SK-N-SH treated with all-trans-retinoic acid at 6 μM for 48 hours (cell line): ENCODE measurements at regions not wholly inside any gene's neighbourhood (a gene's known extent, or its start where the extent isn't known, plus 50 kb on each side); places are given as distances from the start of the nearest gene placed in this dataset.
"Not testable (repeated sequence)": the region's sequence is repeated elsewhere in the genome, so short reads cannot be mapped to it uniquely, and the experiment has no call there.

Source experiments
- ATAC-seq: fragments of 200-7000 bp; cut with Tn5 transposase; 3 replicates; pipeline ENCODE4 v1.9.1; 2020; ENCODE audit warnings: mild to moderate bottlenecking, moderate library complexity
- ARNTL ChIP-seq: fragments of 450-650 bp; formaldehyde crosslinking; IDR thresholded peaks from 2 replicates; pipeline ENCODE4 v1.5.0; 2020; ENCODE audit warnings: low read depth, mild to moderate bottlenecking, moderate library complexity, borderline replicate concordance
- BACH2 ChIP-seq: fragments of 250-450 bp; sonication (Bioruptor Pico); IDR thresholded peaks from 2 replicates; pipeline ENCODE4 v1.9.0; 2021; ENCODE audit warnings: mild to moderate bottlenecking, borderline replicate concordance
- CSDC2 ChIP-seq: fragments of 250-450 bp; sonication (Bioruptor Pico); IDR thresholded peaks from 2 replicates; pipeline ENCODE4 v1.5.0; 2020; ENCODE audit warnings: mild to moderate bottlenecking, moderate library complexity
- CSRNP3 ChIP-seq: fragments of 250-450 bp; sonication (Bioruptor Pico); IDR thresholded peaks from 2 replicates; pipeline ENCODE4 v1.5.1; 2021; ENCODE audit warnings: mild to moderate bottlenecking, moderate library complexity
- ESRRG ChIP-seq: fragments of 250-450 bp; sonication (Bioruptor Pico); IDR thresholded peaks from 2 replicates; pipeline ENCODE4 v1.6.1; 2021; ENCODE audit warnings: mild to moderate bottlenecking
- GLIS3 ChIP-seq: fragments of 250-450 bp; sonication (Bioruptor Pico); IDR thresholded peaks from 2 replicates; pipeline ENCODE4 v1.5.0; 2020; ENCODE audit warnings: mild to moderate bottlenecking, moderate library complexity
- ISL1 ChIP-seq: fragments of 250-450 bp; sonication (Bioruptor Pico); IDR thresholded peaks from 2 replicates; pipeline ENCODE4 v2.1.2; 2022; ENCODE audit warnings: mild to moderate bottlenecking, moderate library complexity
- OSR1 ChIP-seq: fragments of 250-450 bp; sonication (Bioruptor Pico); IDR thresholded peaks from 2 replicates; pipeline ENCODE4 v1.8.0; 2022; ENCODE audit warnings: moderate library complexity, mild to moderate bottlenecking, inconsistent platforms
- POU6F1 ChIP-seq: fragments of 250-450 bp; sonication (Bioruptor Pico); IDR thresholded peaks from 2 replicates; pipeline ENCODE4 v1.8.0; 2021; ENCODE audit warnings: low read depth, mild to moderate bottlenecking, moderate library complexity, borderline replicate concordance
- PPARA ChIP-seq: fragments of 250-450 bp; sonication (Bioruptor Pico); IDR thresholded peaks from 2 replicates; pipeline ENCODE4 v1.5.0; 2020; ENCODE audit warnings: mild to moderate bottlenecking, borderline replicate concordance
- RARB ChIP-seq: fragments of 250-450 bp; sonication (Bioruptor Pico); IDR thresholded peaks from 2 replicates; pipeline ENCODE4 v1.8.0; 2021; ENCODE audit warnings: mild to moderate bottlenecking, moderate library complexity
- SNAI2 ChIP-seq: fragments of 250-450 bp; sonication (Bioruptor Pico); IDR thresholded peaks from 2 replicates; pipeline ENCODE4 v1.5.0; 2020; ENCODE audit warnings: mild to moderate bottlenecking, moderate library complexity
- TCF4 ChIP-seq: fragments of 250-450 bp; sonication (Bioruptor Pico); IDR thresholded peaks from 2 replicates; pipeline ENCODE4 v1.8.0; 2021; ENCODE audit warnings: mild to moderate bottlenecking, moderate library complexity, borderline replicate concordance
- TOX ChIP-seq: fragments of 250-450 bp; sonication (Bioruptor Pico); IDR thresholded peaks from 2 replicates; pipeline ENCODE4 v1.8.0; 2021; ENCODE audit warnings: mild to moderate bottlenecking, moderate library complexity, borderline replicate concordance
- TSHZ2 ChIP-seq: fragments of 250-450 bp; sonication (Bioruptor Pico); IDR thresholded peaks from 2 replicates; pipeline ENCODE4 v1.5.0; 2020; ENCODE audit warnings: mild to moderate bottlenecking, moderate library complexity
- ZC3H10 ChIP-seq: fragments of 250-450 bp; sonication (Bioruptor Pico); IDR thresholded peaks from 2 replicates; pipeline ENCODE4 v1.5.1; 2021; ENCODE audit warnings: mild to moderate bottlenecking, moderate library complexity
- ZNF70 ChIP-seq: fragments of 450-650 bp; formaldehyde crosslinking; IDR thresholded peaks from 2 replicates; pipeline ENCODE4 v1.5.0; 2020; ENCODE audit warnings: mild to moderate bottlenecking, moderate library complexity
- TF ChIP-seq, protein P1 (sequence below): fragments of 250-450 bp; sonication (Bioruptor Pico); IDR thresholded peaks from 2 replicates; pipeline ENCODE4 v1.5.1; 2020; ENCODE audit warnings: low read depth, mild to moderate bottlenecking, moderate library complexity
- TF ChIP-seq, protein P2 (sequence below): fragments of 250-450 bp; sonication (Bioruptor Pico); IDR thresholded peaks from 2 replicates; pipeline ENCODE4 v1.8.0; 2020; ENCODE audit warnings: mild to moderate bottlenecking, moderate library complexity, borderline replicate concordance

DNA sequence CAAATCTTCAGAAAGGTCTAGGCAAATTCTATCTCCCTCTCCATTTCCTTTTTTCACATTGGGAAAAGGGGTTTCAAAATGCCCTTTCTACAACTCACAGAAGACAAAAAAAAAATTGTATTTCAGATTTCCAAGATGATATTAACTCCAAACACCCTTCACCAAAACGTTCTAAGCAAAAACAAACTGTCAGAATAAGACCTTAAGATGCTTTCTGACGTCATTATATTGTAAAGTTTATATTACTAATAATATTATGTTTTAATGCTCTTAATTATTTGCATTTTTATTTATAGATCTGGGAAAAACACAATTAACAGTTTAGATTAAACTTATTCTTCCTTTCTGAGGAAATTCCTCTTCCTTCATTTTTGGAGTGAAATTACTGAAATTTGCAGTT is 624.2 kb downstream of the GALC start (continued):
- TF ChIP-seq TOX (no peak), PPARA (CRISPR knock-in tag) (no peak)

DNA sequence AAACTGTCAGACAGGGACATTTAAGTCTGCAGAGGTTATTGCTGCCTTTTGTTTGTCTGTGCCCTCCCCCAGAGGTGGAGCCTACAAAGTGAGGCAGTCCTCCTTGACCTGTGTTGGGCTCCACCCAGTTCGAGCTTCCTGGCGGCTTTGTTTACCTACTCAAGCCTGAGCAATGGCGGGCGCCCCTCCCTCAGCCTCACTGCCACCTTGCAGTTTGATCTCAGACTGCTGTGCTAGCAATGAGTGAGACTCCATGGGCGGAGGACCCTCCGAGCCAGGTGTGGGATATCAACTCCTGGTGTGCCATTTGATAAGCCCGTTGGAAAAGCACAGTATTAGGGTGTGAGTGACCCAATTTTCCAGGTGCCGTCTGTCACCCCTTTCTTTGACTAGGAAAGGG is 632.7 kb downstream of the GALC start:
- ATAC-seq = not testable (repeated sequence)

DNA sequence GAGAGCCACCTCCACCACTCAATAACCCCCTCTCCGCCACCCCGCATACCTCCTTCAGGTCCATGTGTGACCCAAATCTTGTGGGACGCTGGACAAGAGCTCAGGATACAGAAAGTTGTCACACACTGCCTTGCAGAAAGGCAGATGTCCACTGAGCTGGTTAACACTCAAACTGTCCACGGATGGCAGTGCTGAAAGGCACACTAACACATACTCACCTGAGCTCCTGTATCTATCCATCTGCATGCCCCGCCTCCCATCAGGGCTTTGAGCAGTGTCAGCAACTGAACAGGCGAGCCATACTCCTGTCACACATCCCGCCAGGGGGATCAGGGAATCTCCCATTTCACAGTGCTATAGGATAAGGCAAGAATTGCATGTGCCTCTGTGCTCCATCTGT is 642.0 kb downstream of the GALC start:
- TF ChIP-seq TCF4 (CRISPR knock-in tag) (no peak), POU6F1 (CRISPR knock-in tag) (no peak), BACH2 (CRISPR knock-in tag) (no peak), ZNF70 (CRISPR knock-in tag) (no peak), OSR1 (no peak), ISL1 (CRISPR knock-in tag) (no peak), TSHZ2 (CRISPR knock-in tag) (no peak), PPARA (CRISPR knock-in tag) (no peak), ESRRG (CRISPR knock-in tag) (no peak), ARNTL (no peak), ZC3H10 (CRISPR knock-in tag) (no peak), CSDC2 (CRISPR knock-in tag) (no peak), SNAI2 (no peak), RARB (CRISPR knock-in tag) (no peak), CSRNP3 (CRISPR knock-in tag) (no peak)
- TF ChIP-seq, protein P1, sequence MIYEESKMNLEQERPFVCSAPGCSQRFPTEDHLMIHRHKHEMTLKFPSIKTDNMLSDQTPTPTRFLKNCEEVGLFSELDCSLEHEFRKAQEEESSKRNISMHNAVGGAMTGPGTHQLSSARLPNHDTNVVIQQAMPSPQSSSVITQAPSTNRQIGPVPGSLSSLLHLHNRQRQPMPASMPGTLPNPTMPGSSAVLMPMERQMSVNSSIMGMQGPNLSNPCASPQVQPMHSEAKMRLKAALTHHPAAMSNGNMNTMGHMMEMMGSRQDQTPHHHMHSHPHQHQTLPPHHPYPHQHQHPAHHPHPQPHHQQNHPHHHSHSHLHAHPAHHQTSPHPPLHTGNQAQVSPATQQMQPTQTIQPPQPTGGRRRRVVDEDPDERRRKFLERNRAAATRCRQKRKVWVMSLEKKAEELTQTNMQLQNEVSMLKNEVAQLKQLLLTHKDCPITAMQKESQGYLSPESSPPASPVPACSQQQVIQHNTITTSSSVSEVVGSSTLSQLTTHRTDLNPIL = no peak
- no peak for ATAC-seq

- ATAC-seq = no peak
- TF ChIP-seq TCF4 (CRISPR knock-in tag) = no peak
- no peak for TF ChIP-seq GLIS3 (CRISPR knock-in tag)
- no peak for TF ChIP-seq TOX
- TF ChIP-seq, protein P1 = no peak
- no peak for TF ChIP-seq RARB (CRISPR knock-in tag)
- no peak for TF ChIP-seq ARNTL
Measured at GRCh38 chr14:87349921-87350320, 643.1 kb downstream of the GALC start.

- ATAC-seq = no peak
- TF ChIP-seq, protein P1 = no peak
- TF ChIP-seq TSHZ2 (CRISPR knock-in tag) = no peak
- no peak for TF ChIP-seq ZC3H10 (CRISPR knock-in tag)
- TF ChIP-seq ISL1 (CRISPR knock-in tag) = no peak
- TF ChIP-seq RARB (CRISPR knock-in tag) = no peak
- no peak for TF ChIP-seq BACH2 (CRISPR knock-in tag)
- TF ChIP-seq TOX = no peak
- no peak for TF ChIP-seq GLIS3 (CRISPR knock-in tag)
- TF ChIP-seq ZNF70 (CRISPR knock-in tag) = no peak
- TF ChIP-seq, protein P2, sequence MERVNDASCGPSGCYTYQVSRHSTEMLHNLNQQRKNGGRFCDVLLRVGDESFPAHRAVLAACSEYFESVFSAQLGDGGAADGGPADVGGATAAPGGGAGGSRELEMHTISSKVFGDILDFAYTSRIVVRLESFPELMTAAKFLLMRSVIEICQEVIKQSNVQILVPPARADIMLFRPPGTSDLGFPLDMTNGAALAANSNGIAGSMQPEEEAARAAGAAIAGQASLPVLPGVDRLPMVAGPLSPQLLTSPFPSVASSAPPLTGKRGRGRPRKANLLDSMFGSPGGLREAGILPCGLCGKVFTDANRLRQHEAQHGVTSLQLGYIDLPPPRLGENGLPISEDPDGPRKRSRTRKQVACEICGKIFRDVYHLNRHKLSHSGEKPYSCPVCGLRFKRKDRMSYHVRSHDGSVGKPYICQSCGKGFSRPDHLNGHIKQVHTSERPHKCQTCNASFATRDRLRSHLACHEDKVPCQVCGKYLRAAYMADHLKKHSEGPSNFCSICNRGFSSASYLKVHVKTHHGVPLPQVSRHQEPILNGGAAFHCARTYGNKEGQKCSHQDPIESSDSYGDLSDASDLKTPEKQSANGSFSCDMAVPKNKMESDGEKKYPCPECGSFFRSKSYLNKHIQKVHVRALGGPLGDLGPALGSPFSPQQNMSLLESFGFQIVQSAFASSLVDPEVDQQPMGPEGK = no peak
- no peak for TF ChIP-seq PPARA (CRISPR knock-in tag)
- TF ChIP-seq TCF4 (CRISPR knock-in tag) = no peak
Measured at GRCh38 chr14:87343652-87344051, 649.3 kb downstream of the GALC start.
